Kidney epithelial cell (primary cell): ENCODE measurements at regions not wholly inside any gene's neighbourhood (a gene's known extent, or its start where the extent isn't known, plus 50 kb on each side); places are given as distances from the start of the nearest gene placed in this dataset.

Source experiments
- DNase-seq: peaks from one replicate; pipeline ENCODE4 v3.0.0-alpha.2; 2010; ENCODE audit warnings: low read depth
- H3K27me3 ChIP-seq: 2 replicates; pipeline ENCODE4 v1.6.0; 2011; ENCODE audit warnings: low read length; ENCODE audit not compliant: control insufficient read depth, insufficient read depth
- H3K36me3 ChIP-seq: 2 replicates; pipeline ENCODE4 v1.5.1; 2011; ENCODE audit warnings: low read length; ENCODE audit not compliant: control insufficient read depth, insufficient read depth
- H3K4me3 ChIP-seq: 2 replicates; pipeline ENCODE4 v1.5.1; 2011; ENCODE audit warnings: low read depth, mild to moderate bottlenecking, control low read depth, low read length
- TF ChIP-seq, protein P1 (sequence below): IDR thresholded peaks from 2 replicates; pipeline ENCODE4 v1.5.1; 2011; ENCODE audit warnings: mild to moderate bottlenecking, moderate library complexity, low read length, control low read depth, inconsistent platforms; ENCODE audit not compliant: insufficient read depth, poor library complexity, severe bottlenecking

DNA sequence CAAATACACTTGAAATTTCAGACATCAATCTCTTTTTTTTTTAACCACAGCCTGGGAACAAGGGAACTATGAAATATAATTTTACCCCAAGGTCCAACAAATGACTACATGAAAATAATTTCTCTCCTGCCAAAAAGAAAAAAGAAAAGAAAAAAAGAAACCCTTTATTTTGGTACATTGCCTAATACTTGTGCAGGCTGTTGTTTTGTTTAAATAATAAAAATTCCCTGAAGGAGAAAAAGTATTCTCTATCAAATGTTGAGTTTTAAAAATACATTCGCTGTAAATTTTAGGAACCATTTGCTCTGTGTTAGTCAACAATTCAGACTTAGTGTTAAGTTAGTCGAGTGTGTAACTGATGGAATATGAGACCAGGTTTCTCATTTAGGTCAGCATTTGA lies 155.4 kb downstream of the PRDM6 start:
- TF ChIP-seq, protein P1, sequence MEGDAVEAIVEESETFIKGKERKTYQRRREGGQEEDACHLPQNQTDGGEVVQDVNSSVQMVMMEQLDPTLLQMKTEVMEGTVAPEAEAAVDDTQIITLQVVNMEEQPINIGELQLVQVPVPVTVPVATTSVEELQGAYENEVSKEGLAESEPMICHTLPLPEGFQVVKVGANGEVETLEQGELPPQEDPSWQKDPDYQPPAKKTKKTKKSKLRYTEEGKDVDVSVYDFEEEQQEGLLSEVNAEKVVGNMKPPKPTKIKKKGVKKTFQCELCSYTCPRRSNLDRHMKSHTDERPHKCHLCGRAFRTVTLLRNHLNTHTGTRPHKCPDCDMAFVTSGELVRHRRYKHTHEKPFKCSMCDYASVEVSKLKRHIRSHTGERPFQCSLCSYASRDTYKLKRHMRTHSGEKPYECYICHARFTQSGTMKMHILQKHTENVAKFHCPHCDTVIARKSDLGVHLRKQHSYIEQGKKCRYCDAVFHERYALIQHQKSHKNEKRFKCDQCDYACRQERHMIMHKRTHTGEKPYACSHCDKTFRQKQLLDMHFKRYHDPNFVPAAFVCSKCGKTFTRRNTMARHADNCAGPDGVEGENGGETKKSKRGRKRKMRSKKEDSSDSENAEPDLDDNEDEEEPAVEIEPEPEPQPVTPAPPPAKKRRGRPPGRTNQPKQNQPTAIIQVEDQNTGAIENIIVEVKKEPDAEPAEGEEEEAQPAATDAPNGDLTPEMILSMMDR, result no peak
- Histone ChIP-seq H3K36me3 (no peaks in the 10 kb centered on the region), H3K4me3 (no peak overlapping the region), H3K27me3 (no peaks in the 10 kb centered on the region)
- no peak for DNase-seq
